ENCODE measurements at regions not wholly inside any gene's neighbourhood (a gene's known extent, or its start where the extent isn't known, plus 50 kb on each side); places are given as distances from the start of the nearest gene placed in this dataset.

- H3K27ac ChIP-seq (ENCODE audit: low read length): no peak overlapping the region
- H3K4me3 ChIP-seq (ENCODE audit: low read depth in 2 of 2, low read length in 2 of 2): no peak overlapping the region
- no peaks in the 10 kb centered on the region for H3K36me3 ChIP-seq (ENCODE audit: control insufficient read depth, insufficient read depth, low read length)
- TF ChIP-seq SIN3A (IDR thresholded peaks at IDR 0.05; ENCODE audit: borderline replicate concordance, insufficient read depth, low read depth, low read length): no peak
- no peak for TF ChIP-seq REST (IDR thresholded peaks at IDR 0.05; ENCODE audit: insufficient read depth in 1 of 2, low read depth in 2 of 2, low read length in 1 of 2)
- TF ChIP-seq CTCF (IDR thresholded peaks at IDR 0.05): no peak
- TF ChIP-seq POLR2AphosphoS5 (IDR thresholded peaks at IDR 0.05; ENCODE audit: low read depth, low read length): no peak
- TF ChIP-seq TCF7L2 (IDR thresholded peaks at IDR 0.05; ENCODE audit: low read depth, low read length): no peak
- no peaks in the 10 kb centered on the region for H3K4me1 ChIP-seq (ENCODE audit: control insufficient read depth, insufficient read depth, low read length)
- ChIA-PET POLR2A (no interaction called here), CTCF (no interaction called here)
- no peaks in the 10 kb centered on the region for H3K9me3 ChIP-seq (ENCODE audit: control insufficient read depth, insufficient read depth, low read depth, low read length)
- intact Hi-C loops (cut with micrococcal nuclease; ENCODE audit: unreplicated experiment): no loop called here
- no peak for ATAC-seq
- BruUV-seq (replicated peaks): no TSS peak
- no peaks in the 10 kb centered on the region for H3K27me3 ChIP-seq (ENCODE audit: control insufficient read depth, insufficient read depth, low read length)
- DNase-seq (ENCODE audit: low read depth, low spot score): no peak
- in situ Hi-C loops (cut with HindIII; ENCODE audit: low pct_unique_long_range_greater_than_20kb, low sequenced_read_pairs): no loop called here
Observed at GRCh38 chr3:151550642-151551041, 89.8 kb upstream of the IGSF10 start.

- Histone ChIP-seq H3K4me1 (ENCODE audit: control insufficient read depth, insufficient read depth, low read length) (no peaks in the 10 kb centered on the region), H3K27ac (ENCODE audit: low read length) (no peak overlapping the region), H3K9me3 (ENCODE audit: control insufficient read depth, insufficient read depth, low read depth, low read length) (no peaks in the 10 kb centered on the region), H3K36me3 (ENCODE audit: control insufficient read depth, insufficient read depth, low read length) (no peaks in the 10 kb centered on the region), H3K4me3 (ENCODE audit: low read depth in 2 of 2, low read length in 2 of 2) (no peak overlapping the region), H3K27me3 (ENCODE audit: control insufficient read depth, insufficient read depth, low read length) (no peaks in the 10 kb centered on the region)
- ChIA-PET POLR2A (no interaction called here), CTCF (no interaction called here)
- DNase-seq (ENCODE audit: low read depth, low spot score) (no peak), ATAC-seq (no peak)
- in situ Hi-C loops (cut with HindIII; ENCODE audit: low pct_unique_long_range_greater_than_20kb, low sequenced_read_pairs): no loop called here
- no TSS peak for BruUV-seq (replicated peaks)
- TF ChIP-seq SIN3A (IDR thresholded peaks at IDR 0.05; ENCODE audit: borderline replicate concordance, insufficient read depth, low read depth, low read length): no peak
- no peak for TF ChIP-seq TCF7L2 (IDR thresholded peaks at IDR 0.05; ENCODE audit: low read depth, low read length)
- TF ChIP-seq CTCF (IDR thresholded peaks at IDR 0.05): no peak
- TF ChIP-seq REST (IDR thresholded peaks at IDR 0.05; ENCODE audit: insufficient read depth in 1 of 2, low read depth in 2 of 2, low read length in 1 of 2): no peak
- intact Hi-C loops (cut with micrococcal nuclease; ENCODE audit: unreplicated experiment): no loop called here
Observed at GRCh38 chr3:151550025-151550618, 89.3 kb upstream of the IGSF10 start.
